ENCODE measurements at regions not wholly inside any gene's neighbourhood (a gene's known extent, or its start where the extent isn't known, plus 50 kb on each side); places are given as distances from the start of the nearest gene placed in this dataset.

GRCh38 chr21:15645830-15646229 is 84.0 kb upstream of the USP25 start:
- no peak for DNase-seq
- no peaks in the 10 kb centered on the region for H3K9me3 ChIP-seq
- intact Hi-C loops (cut with DNase I) = no loop called here
- H3K27ac ChIP-seq = no peak overlapping the region
- 87 to 89% methylated on average over 4 of the region's 4 CpGs for WGBS, 2 donors
- H3K27me3 ChIP-seq = no peaks in the 10 kb centered on the region
- no peak for ATAC-seq
- H3K4me1 ChIP-seq = no peaks in the 10 kb centered on the region
- TF ChIP-seq CTCF (IDR thresholded peaks at IDR 0.05) = no peak
- H3K36me3 ChIP-seq = no peaks in the 10 kb centered on the region
- no peak overlapping the region for H3K4me3 ChIP-seq

GRCh38 chr21:15650735-15651134 is 79.0 kb upstream of the USP25 start:
- intact Hi-C loops (cut with DNase I) = no loop called here
- no peaks in the 10 kb centered on the region for H3K9me3 ChIP-seq
- 78 to 80% methylated on average over 3 of the region's 3 CpGs for WGBS, 2 donors
- no peaks in the 10 kb centered on the region for H3K36me3 ChIP-seq
- no peak for DNase-seq
- H3K27ac ChIP-seq = no peak overlapping the region
- no peak for ATAC-seq
- TF ChIP-seq CTCF (IDR thresholded peaks at IDR 0.05) = no peak
- no peak overlapping the region for H3K4me3 ChIP-seq
- H3K27me3 ChIP-seq = no peaks in the 10 kb centered on the region
- H3K4me1 ChIP-seq = no peaks in the 10 kb centered on the region

- H3K4me1 ChIP-seq = no peaks in the 10 kb centered on the region
- ATAC-seq (no peak), DNase-seq (no peak)
- H3K27ac ChIP-seq = no peak overlapping the region
- H3K4me3 ChIP-seq = no peak overlapping the region
- no peaks in the 10 kb centered on the region for H3K36me3 ChIP-seq
- intact Hi-C loops (cut with DNase I) = no loop called here
- WGBS, 2 donors = 57 to 82% methylated on average over 3 of the region's 3 CpGs
- TF ChIP-seq CTCF (IDR thresholded peaks at IDR 0.05) = no peak
- no peaks in the 10 kb centered on the region for H3K27me3 ChIP-seq
- H3K9me3 ChIP-seq = no peaks in the 10 kb centered on the region
These were observed 78.6 kb upstream of the USP25 start for GRCh38 chr21:15651172-15651571.

- no peaks in the 10 kb centered on the region for H3K9me3 ChIP-seq
- 49% methylated on average over 2 of the region's 2 CpGs for WGBS, 2 donors
These were observed 76.1 kb upstream of the USP25 start for GRCh38 chr21:15653710-15654109.

More at GRCh38 chr21:15653710-15654109, 76.1 kb upstream of the USP25 start:
- Histone ChIP-seq H3K4me1 (no peaks in the 10 kb centered on the region), H3K4me3 (no peak overlapping the region), H3K27me3 (no peaks in the 10 kb centered on the region), H3K36me3 (no peaks in the 10 kb centered on the region), H3K27ac (no peak overlapping the region)
- no peak for ATAC-seq
- no peak for TF ChIP-seq CTCF (IDR thresholded peaks at IDR 0.05)
- intact Hi-C loops (cut with DNase I) = no loop called here
- DNase-seq = no peak
